Sigmoid colon (tissue), 6 donors: ENCODE measurements at regions not wholly inside any gene's neighbourhood (a gene's known extent, or its start where the extent isn't known, plus 50 kb on each side); places are given as distances from the start of the nearest gene placed in this dataset.
"Not testable (repeated sequence)": the region's sequence is repeated elsewhere in the genome, so short reads cannot be mapped to it uniquely, and the experiment has no call there.

Source experiments
- DNase-seq: peaks from one replicate; pipeline ENCODE4 v3.0.0-alpha.2; 2019
- H3K27ac ChIP-seq, 4 donors: fragments of 200-600 bp; sonication (generic); one replicate each; pipeline ENCODE4 v1.5.1; 2016 to 2019; ENCODE audit warnings: mild to moderate bottlenecking in 1 of 4
- H3K27me3 ChIP-seq, 3 donors: fragments of 200-600 bp; sonication (generic); one replicate each; pipeline ENCODE4 v1.5.1; 2019; ENCODE audit warnings: mild to moderate bottlenecking in 1 of 3
- H3K36me3 ChIP-seq, 4 donors: fragments of 200-600 bp; sonication (generic); one replicate each; pipeline ENCODE4 v1.5.1; 2016 to 2019
- H3K4me1 ChIP-seq, 4 donors: fragments of 200-600 bp; sonication (generic); one replicate each; pipeline ENCODE4 v1.5.1; 2017 to 2019
- H3K4me3 ChIP-seq, 4 donors: fragments of 200-600 bp; sonication (generic); one replicate each; pipeline ENCODE4 v1.5.1; 2017 to 2019; ENCODE audit warnings: mild to moderate bottlenecking in 2 of 4, moderate library complexity in 1 of 4
- H3K9me3 ChIP-seq, 4 donors: fragments of 200-600 bp in 3 of 4; sonication (generic) in 3 of 4; one replicate each; pipeline versions ENCODE4 v1.5.1 to v1.6.1; 2013 to 2019
- EP300 ChIP-seq, 4 donors: sonication (generic); formaldehyde crosslinking; IDR thresholded peaks; one replicate each; pipeline ENCODE4 v1.6.1; 2017; ENCODE audit warnings: antibody characterized with exemption in 4 of 4
- POLR2A ChIP-seq, 2 donors: fragments of 450-650 bp; IDR thresholded peaks; one replicate each; pipeline ENCODE4 v1.6.1; 2016; ENCODE audit warnings: antibody characterized with exemption in 2 of 2, mild to moderate bottlenecking in 2 of 2, moderate library complexity in 2 of 2
- POLR2AphosphoS5 ChIP-seq, 4 donors: sonication (generic); formaldehyde crosslinking; IDR thresholded peaks; one replicate each; pipeline ENCODE4 v1.6.1; 2017; ENCODE audit warnings: antibody characterized with exemption in 4 of 4
- WGBS, 2 donors: extraction: QIAGEN DNeasy Blood & Tissue Kit; methylation state at CpG; one replicate each; pipeline ENCODE4 v1.1.7; 2013; 5-methylcytosine and 5-hydroxymethylcytosine counted together
- intact Hi-C: fragments of 100-400 bp; cut with DNase I; formaldehyde crosslinking; loops from one replicate; pipeline ENCODE4 v1.15.1; 2023
- TF ChIP-seq, protein P1 (sequence below), 4 experiments: fragments of 450-650 bp in 3 of 4; fragments of 200-600 bp in 1 of 4; IDR thresholded peaks; one replicate each; pipeline ENCODE4 v1.5.1; 2016 to 2019; ENCODE audit warnings: antibody characterized with exemption in 4 of 4, mild to moderate bottlenecking in 3 of 4, moderate library complexity in 2 of 4
- donor health status: healthy with polysubstance abuse.
- donor health status: healthy.

DNA sequence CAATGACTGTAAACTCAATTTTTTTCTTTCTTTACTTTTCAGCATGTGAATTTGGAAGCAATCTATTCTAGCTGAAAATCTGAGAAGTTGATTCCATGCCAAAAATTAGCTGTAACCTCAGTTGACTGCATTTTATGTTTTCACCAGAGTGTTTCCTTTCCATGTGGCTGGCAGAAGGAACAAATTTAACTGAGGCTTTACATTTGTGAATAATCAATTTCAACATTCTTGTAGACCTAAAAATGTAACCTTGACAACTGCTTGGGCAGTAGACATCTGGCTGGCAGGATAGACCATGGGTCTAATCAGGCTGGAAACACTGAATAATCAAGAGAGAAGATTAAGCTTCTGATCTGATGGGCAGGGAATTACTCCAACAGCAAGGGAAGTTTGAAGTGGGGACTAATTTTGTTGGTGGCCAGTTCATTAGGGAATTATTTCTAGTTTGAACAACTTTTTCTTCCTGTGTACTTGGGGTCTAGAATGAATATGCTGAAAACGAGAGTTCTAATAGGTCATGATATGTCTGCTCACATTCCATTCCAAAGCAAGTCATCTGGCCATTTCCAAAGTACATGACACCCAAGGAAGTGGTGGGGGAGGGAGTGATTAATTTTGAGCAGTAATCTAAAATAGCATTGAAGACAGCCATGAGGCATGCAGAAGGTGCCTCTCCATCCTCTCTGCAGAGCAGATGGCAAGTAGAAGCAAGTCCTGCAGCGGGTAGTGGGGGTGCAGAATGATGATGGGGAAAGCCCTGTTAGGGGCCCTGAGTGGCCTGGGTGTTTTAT lies 68.2 kb downstream of the ATP23 start:
- 72 to 80% methylated on average over 2 of the region's 2 CpGs for WGBS, 2 donors
- TF ChIP-seq EP300 (IDR thresholded peaks at IDR 0.05) (no peak), POLR2AphosphoS5 (IDR thresholded peaks at IDR 0.05) (no peak), POLR2A (IDR thresholded peaks at IDR 0.05) (no peak)
- TF ChIP-seq, protein P1, sequence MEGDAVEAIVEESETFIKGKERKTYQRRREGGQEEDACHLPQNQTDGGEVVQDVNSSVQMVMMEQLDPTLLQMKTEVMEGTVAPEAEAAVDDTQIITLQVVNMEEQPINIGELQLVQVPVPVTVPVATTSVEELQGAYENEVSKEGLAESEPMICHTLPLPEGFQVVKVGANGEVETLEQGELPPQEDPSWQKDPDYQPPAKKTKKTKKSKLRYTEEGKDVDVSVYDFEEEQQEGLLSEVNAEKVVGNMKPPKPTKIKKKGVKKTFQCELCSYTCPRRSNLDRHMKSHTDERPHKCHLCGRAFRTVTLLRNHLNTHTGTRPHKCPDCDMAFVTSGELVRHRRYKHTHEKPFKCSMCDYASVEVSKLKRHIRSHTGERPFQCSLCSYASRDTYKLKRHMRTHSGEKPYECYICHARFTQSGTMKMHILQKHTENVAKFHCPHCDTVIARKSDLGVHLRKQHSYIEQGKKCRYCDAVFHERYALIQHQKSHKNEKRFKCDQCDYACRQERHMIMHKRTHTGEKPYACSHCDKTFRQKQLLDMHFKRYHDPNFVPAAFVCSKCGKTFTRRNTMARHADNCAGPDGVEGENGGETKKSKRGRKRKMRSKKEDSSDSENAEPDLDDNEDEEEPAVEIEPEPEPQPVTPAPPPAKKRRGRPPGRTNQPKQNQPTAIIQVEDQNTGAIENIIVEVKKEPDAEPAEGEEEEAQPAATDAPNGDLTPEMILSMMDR (IDR thresholded peaks at IDR 0.05), result no peak
- no peak overlapping the region for H3K27ac ChIP-seq

DNA sequence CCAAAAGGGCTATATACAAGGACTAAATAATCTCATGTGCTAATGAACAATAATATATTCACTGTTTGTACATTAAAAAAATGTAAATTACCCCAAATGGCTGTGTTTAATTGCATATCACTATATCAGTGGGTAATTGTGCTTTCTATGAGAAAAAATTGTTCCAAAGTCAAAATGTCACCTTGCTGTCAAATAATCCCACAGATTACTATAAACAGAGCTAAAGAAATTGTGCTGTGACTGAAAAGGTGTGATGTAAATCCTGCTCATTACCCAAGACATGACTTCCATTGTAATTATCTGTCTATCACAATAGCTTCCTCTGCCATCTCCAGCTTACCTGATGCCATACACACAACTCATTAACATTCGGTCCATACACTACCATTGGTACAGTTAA lies 70.3 kb downstream of the ATP23 start:
- Histone ChIP-seq H3K36me3 (no peaks in the 10 kb centered on the region), H3K4me3 (no peak overlapping the region), H3K27me3 (no peaks in the 10 kb centered on the region), H3K27ac (no peak overlapping the region), H3K4me1 (no peaks in the 10 kb centered on the region), H3K9me3 (peaks cover 0 to 3% (median 0%) of the 10 kb centered on the region in 4 donors)
- no peak for DNase-seq
- TF ChIP-seq POLR2A (IDR thresholded peaks at IDR 0.05) (no peak), POLR2AphosphoS5 (IDR thresholded peaks at IDR 0.05) (no peak), EP300 (IDR thresholded peaks at IDR 0.05) (no peak)
- TF ChIP-seq, protein P1 (IDR thresholded peaks at IDR 0.05), result no peak
- intact Hi-C loops, result no loop called here
- 0% methylated on average over 1 of the region's 1 CpG for WGBS, 2 donors

More for the DNA sequence above, 68.2 kb downstream of the ATP23 start:
- no peak for DNase-seq
- intact Hi-C loops, result no loop called here
- Histone ChIP-seq H3K36me3 (no peaks in the 10 kb centered on the region), H3K4me1 (no peaks in the 10 kb centered on the region), H3K27me3 (no peaks in the 10 kb centered on the region), H3K9me3 (peaks cover 0 to 3% (median 0%) of the 10 kb centered on the region in 4 donors), H3K4me3 (no peak overlapping the region)

DNA sequence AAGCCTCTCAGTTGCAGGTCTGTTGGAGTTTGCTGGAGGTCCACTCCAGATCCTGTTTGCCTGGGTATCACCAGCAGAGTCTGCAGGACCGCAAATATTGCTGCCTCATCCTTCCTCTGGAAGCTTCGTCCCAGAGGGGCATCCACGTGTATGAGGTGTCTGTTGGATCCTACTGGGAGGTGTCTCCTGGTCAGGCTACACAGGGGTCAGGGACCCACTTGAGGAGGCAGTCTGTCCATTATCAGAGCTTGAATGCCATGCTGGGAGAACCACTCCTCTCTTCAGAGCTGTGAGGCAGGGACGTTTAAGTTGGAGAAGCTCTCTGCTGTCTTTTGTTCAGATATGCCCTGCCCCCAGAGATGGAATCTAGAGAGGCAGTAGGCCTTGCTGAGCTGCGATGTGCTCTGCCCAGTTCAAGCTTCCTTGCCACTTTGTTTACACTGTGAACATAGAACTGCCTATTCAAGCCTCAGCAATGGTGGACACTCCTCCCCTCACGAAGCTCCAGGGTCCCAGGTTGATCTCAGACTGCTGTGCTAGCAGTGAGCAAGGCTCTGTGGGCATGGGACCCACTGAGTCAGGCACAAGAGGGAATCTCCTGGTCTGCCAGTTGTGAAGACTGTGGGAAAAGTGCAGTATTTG lies 81.1 kb downstream of the ATP23 start:
- intact Hi-C loops, H3K27me3 ChIP-seq, DNase-seq, H3K36me3 ChIP-seq, H3K4me1 ChIP-seq, H3K9me3 ChIP-seq, H3K4me3 ChIP-seq, H3K27ac ChIP-seq: not testable (repeated sequence)
- WGBS, 2 donors, result 70 to 75% methylated on average over 6 of the region's 6 CpGs

DNA sequence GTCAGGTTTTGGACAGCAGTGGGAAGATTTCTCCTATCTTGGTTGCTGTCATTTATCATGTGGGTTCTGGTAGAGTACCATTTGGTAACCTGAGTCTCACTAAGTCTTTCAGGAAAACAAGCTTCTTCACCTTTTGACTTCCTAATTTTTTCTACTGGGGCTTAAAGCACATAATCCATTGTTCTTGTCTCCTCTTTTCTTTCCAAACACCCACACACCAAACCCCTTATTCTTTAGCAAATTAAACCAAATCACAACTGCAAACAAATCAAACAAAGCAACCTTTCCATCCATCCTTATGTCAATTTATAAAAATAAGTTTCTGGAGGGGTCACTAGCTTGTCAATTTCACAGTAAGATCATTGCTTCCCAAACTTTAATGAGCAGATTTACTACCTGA lies 84.1 kb downstream of the ATP23 start:
- intact Hi-C loops, result no loop called here
- DNase-seq, result no peak
- Histone ChIP-seq H3K27me3 (no peaks in the 10 kb centered on the region), H3K4me1 (no peaks in the 10 kb centered on the region), H3K4me3 (no peak overlapping the region), H3K36me3 (no peaks in the 10 kb centered on the region), H3K9me3 (no peaks in the 10 kb centered on the region), H3K27ac (no peak overlapping the region)
- TF ChIP-seq, protein P1 (IDR thresholded peaks at IDR 0.05), result no peak
- TF ChIP-seq POLR2A (IDR thresholded peaks at IDR 0.05), result no peak
- TF ChIP-seq POLR2AphosphoS5 (IDR thresholded peaks at IDR 0.05), result no peak
- no peak for TF ChIP-seq EP300 (IDR thresholded peaks at IDR 0.05)

DNA sequence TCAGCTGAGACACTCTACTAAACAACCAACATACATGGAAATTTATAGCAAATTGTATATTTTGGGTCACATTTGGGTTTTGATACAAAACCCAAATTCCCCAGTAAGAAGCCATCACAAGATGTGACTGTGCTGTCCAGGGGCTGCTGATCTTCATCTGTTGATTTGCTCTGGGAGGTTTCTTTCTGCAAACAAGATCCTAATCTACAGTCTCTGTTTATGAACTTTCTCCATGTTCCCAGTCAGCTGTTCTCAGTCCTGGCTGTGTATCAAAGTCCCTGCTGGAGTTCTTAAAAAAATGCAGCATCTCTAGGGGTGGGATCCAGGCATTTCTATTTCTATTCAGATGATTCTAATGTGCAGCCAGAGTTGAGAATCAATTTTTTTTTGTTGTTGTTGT lies 85.1 kb downstream of the ATP23 start:
- H3K27ac ChIP-seq, result no peak overlapping the region
- no peak for DNase-seq
- no peaks in the 10 kb centered on the region for H3K27me3 ChIP-seq
- intact Hi-C loops, result no loop called here
- no peaks in the 10 kb centered on the region for H3K4me1 ChIP-seq
- H3K36me3 ChIP-seq, result no peaks in the 10 kb centered on the region
- no peak overlapping the region for H3K4me3 ChIP-seq
- no peak for TF ChIP-seq POLR2A (IDR thresholded peaks at IDR 0.05)
- TF ChIP-seq POLR2AphosphoS5 (IDR thresholded peaks at IDR 0.05), result no peak
- TF ChIP-seq, protein P1 (IDR thresholded peaks at IDR 0.05), result no peak
- no peak for TF ChIP-seq EP300 (IDR thresholded peaks at IDR 0.05)
- H3K9me3 ChIP-seq, result no peaks in the 10 kb centered on the region
